HG03575 (cell line): ENCODE measurements at regions not wholly inside any gene's neighbourhood (a gene's known extent, or its start where the extent isn't known, plus 50 kb on each side); places are given as distances from the start of the nearest gene placed in this dataset.
"Not testable (repeated sequence)": the region's sequence is repeated elsewhere in the genome, so short reads cannot be mapped to it uniquely, and the experiment has no call there.

Experiments
- ATAC-seq: cut with Tn5 transposase; IDR thresholded peaks from one replicate; pipeline ENCODE4 v1.9.1; 2021; ENCODE audit not compliant: unreplicated experiment, insufficient number of reproducible peaks, low FRiP score; ENCODE audit errors: extremely low read depth

- ATAC-seq, result no peak
Observed at GRCh38 chr3:158882445-158882844, 80.6 kb downstream of the MFSD1 start.

- ATAC-seq, result no peak
Observed at GRCh38 chr3:158896729-158897128, 94.9 kb downstream of the MFSD1 start.

- no peak for ATAC-seq
Observed at GRCh38 chr3:158906749-158907148, 104.9 kb downstream of the MFSD1 start.

- ATAC-seq, result no peak
Observed at GRCh38 chr3:158908187-158908734, 106.4 kb downstream of the MFSD1 start.

GRCh38 chr3:158909870-158910269, 108.0 kb downstream of the MFSD1 start:
- no peak for ATAC-seq

GRCh38 chr3:158911586-158911985, 109.7 kb downstream of the MFSD1 start:
- no peak for ATAC-seq

GRCh38 chr3:158912188-158912587, 110.3 kb downstream of the MFSD1 start:
- ATAC-seq, result no peak

- ATAC-seq, result no peak
Observed at GRCh38 chr3:158912621-158913020, 110.8 kb downstream of the MFSD1 start.

GRCh38 chr3:158916111-158916510, 114.3 kb downstream of the MFSD1 start:
- ATAC-seq, result no peak

- peak; percentile 67 for ATAC-seq
Observed at GRCh38 chr3:158918008-158918407, 116.2 kb downstream of the MFSD1 start.

GRCh38 chr3:158918451-158918850, 116.6 kb downstream of the MFSD1 start:
- ATAC-seq, result no peak

- no peak for ATAC-seq
Observed at GRCh38 chr3:158920371-158920770, 118.5 kb downstream of the MFSD1 start.

GRCh38 chr3:158925021-158925420, 123.2 kb downstream of the MFSD1 start:
- no peak for ATAC-seq

- no peak for ATAC-seq
Observed at GRCh38 chr3:158925828-158926494, 124.1 kb downstream of the MFSD1 start.

- ATAC-seq, result no peak
Observed at GRCh38 chr3:158935846-158936245, 134.0 kb downstream of the MFSD1 start.

GRCh38 chr3:158936530-158937113, 134.8 kb downstream of the MFSD1 start:
- ATAC-seq, result no peak

GRCh38 chr3:158950178-158950901, 148.5 kb downstream of the MFSD1 start:
- no peak for ATAC-seq

- ATAC-seq, result no peak
Observed at GRCh38 chr3:158953131-158953530, 151.3 kb downstream of the MFSD1 start.

GRCh38 chr3:158954420-158954819, 152.6 kb downstream of the MFSD1 start:
- ATAC-seq, result no peak

- ATAC-seq, result not testable (repeated sequence)
Observed at GRCh38 chr3:158957777-158958176, 155.9 kb downstream of the MFSD1 start.
